Panc1 (cell line): ENCODE measurements at regions not wholly inside any gene's neighbourhood (a gene's known extent, or its start where the extent isn't known, plus 50 kb on each side); places are given as distances from the start of the nearest gene placed in this dataset.
A peak's percentile ranks its signal among the peaks of the same experiment; 100 is the strongest.
"Not testable (repeated sequence)": the region's sequence is repeated elsewhere in the genome, so short reads cannot be mapped to it uniquely, and the experiment has no call there.

Experiments
- ATAC-seq: fragments of 200-7000 bp; cut with Tn5 transposase; 2 replicates; pipeline ENCODE4 v1.9.1; 2020; ENCODE audit warnings: mild to moderate bottlenecking, moderate library complexity
- BruUV-seq: library from RNA; stranded (reverse); fragments of 400-500 nt; replicated peaks from 2 replicates; lab custom pipeline; 2021; lab: Mats Ljungman, UMichigan
- CTCF ChIA-PET: fragments of 300-600 bp; sonication (Branson Sonifier 250); formaldehyde crosslinking; loops from one replicate; lab custom pipeline; 2022; ENCODE audit warnings: antibody characterized with exemption; lab: Charles Lee
- POLR2A ChIA-PET: fragments of 300-600 bp; sonication (Branson Sonifier 250); formaldehyde crosslinking; loops from one replicate; lab custom pipeline; 2022; ENCODE audit warnings: antibody characterized with exemption; lab: Charles Lee
- DNase-seq: peaks from one replicate; pipeline ENCODE4 v3.0.0-alpha.2; 2010; ENCODE audit warnings: low read depth, low spot score
- H3K27ac ChIP-seq: 2 replicates; pipeline ENCODE4 v1.5.1; 2011; ENCODE audit warnings: mild to moderate bottlenecking, low read length, inconsistent platforms
- H3K27me3 ChIP-seq: fragments of 200-500 bp; sonication (Bioruptor generic); 2 replicates; pipeline ENCODE4 v1.6.0; 2014; ENCODE audit warnings: low read length, inconsistent platforms; ENCODE audit not compliant: control insufficient read depth, insufficient read depth
- H3K36me3 ChIP-seq: fragments of 200-500 bp; sonication (Bioruptor generic); 2 replicates; pipeline ENCODE4 v1.5.1; 2014; ENCODE audit warnings: inconsistent platforms, mild to moderate bottlenecking, low read length, moderate library complexity; ENCODE audit not compliant: control insufficient read depth, insufficient read depth
- H3K4me1 ChIP-seq: 2 replicates; pipeline ENCODE4 v1.5.1; 2011; ENCODE audit warnings: inconsistent platforms, mild to moderate bottlenecking, low read length, moderate library complexity; ENCODE audit not compliant: control insufficient read depth, insufficient read depth
- H3K4me3 ChIP-seq, 2 experiments: 2 replicates each; pipeline ENCODE4 v1.5.1; 2011 to 2012; ENCODE audit warnings: low read depth in 2 of 2, low read length in 2 of 2, mild to moderate bottlenecking in 2 of 2, inconsistent platforms in 1 of 2, moderate library complexity in 1 of 2
- H3K9me3 ChIP-seq: fragments of 200-500 bp; sonication (Bioruptor generic); 2 replicates; pipeline ENCODE4 v1.5.1; 2014; ENCODE audit warnings: low read depth, mild to moderate bottlenecking, inconsistent platforms, low read length, moderate library complexity; ENCODE audit not compliant: control insufficient read depth, insufficient read depth
- CTCF ChIP-seq: fragments of 450-650 bp; IDR thresholded peaks from 2 replicates; pipeline ENCODE4 v1.5.1; 2017; ENCODE audit warnings: mild to moderate bottlenecking
- POLR2AphosphoS5 ChIP-seq: IDR thresholded peaks from 2 replicates; pipeline ENCODE4 v1.6.1; 2012; ENCODE audit warnings: mild to moderate bottlenecking, low read depth, low read length, moderate library complexity
- REST ChIP-seq, 2 experiments: IDR thresholded peaks; 2 replicates each; pipeline ENCODE4 v1.6.1; 2011 to 2012; ENCODE audit warnings: low read depth in 2 of 2, control low read depth in 1 of 2, low read length in 1 of 2, mild to moderate bottlenecking in 1 of 2, moderate library complexity in 1 of 2; ENCODE audit not compliant: insufficient read depth in 1 of 2
- SIN3A ChIP-seq: IDR thresholded peaks from 2 replicates; pipeline ENCODE4 v1.6.1; 2012; ENCODE audit warnings: low read depth, mild to moderate bottlenecking, low read length, moderate library complexity, borderline replicate concordance; ENCODE audit not compliant: insufficient read depth
- TCF7L2 ChIP-seq: IDR thresholded peaks from 2 replicates; pipeline ENCODE4 v1.6.1; 2011; ENCODE audit warnings: mild to moderate bottlenecking, low read depth, low read length, inconsistent platforms
- in situ Hi-C: cut with HindIII; loops from 2 replicates; pipeline ENCODE4 v1.10.0; 2016; ENCODE audit warnings: low sequenced_read_pairs, low pct_unique_long_range_greater_than_20kb
- intact Hi-C: fragments of 100-400 bp; cut with micrococcal nuclease; formaldehyde crosslinking; loops from one replicate; pipeline ENCODE4 v1.10.0; 2022; ENCODE audit not compliant: unreplicated experiment

- in situ Hi-C loops (no loop called here), intact Hi-C loops (no loop called here)
- CTCF ChIA-PET: no interaction called here
Observed at GRCh38 chr7:102047-102711, 90.2 kb upstream of the FAM20C start.

GRCh38 chr7:102721-103120 lies 89.7 kb upstream of the FAM20C start:
- TF ChIP-seq REST (IDR thresholded peaks at IDR 0.05; ENCODE audit: insufficient read depth in 1 of 2, low read depth in 2 of 2, low read length in 1 of 2): no peak
- no peak for TF ChIP-seq CTCF
- TF ChIP-seq POLR2AphosphoS5: no peak
- TF ChIP-seq SIN3A: no peak
- no peak for TF ChIP-seq TCF7L2
- Histone ChIP-seq H3K4me1 (no peaks in the 10 kb centered on the region), H3K9me3 (no peaks in the 10 kb centered on the region), H3K36me3 (no peaks in the 10 kb centered on the region), H3K27me3 (peaks cover 5% of the 10 kb centered on the region; the same call in 1 of the 2 replicates), H3K27ac (no peak overlapping the region), H3K4me3 (no peak overlapping the region)
- CTCF ChIA-PET: no interaction called here
- no peak for DNase-seq
- ATAC-seq: no peak
- no TSS peak for BruUV-seq
- in situ Hi-C loops (no loop called here), intact Hi-C loops (no loop called here)
- POLR2A ChIA-PET: no interaction called here

More at GRCh38 chr7:102047-102711, 90.2 kb upstream of the FAM20C start:
- Histone ChIP-seq H3K4me3 (no peak overlapping the region), H3K27ac (no peak overlapping the region), H3K4me1 (no peaks in the 10 kb centered on the region), H3K9me3 (no peaks in the 10 kb centered on the region), H3K36me3 (no peaks in the 10 kb centered on the region), H3K27me3 (peaks cover 5% of the 10 kb centered on the region; the same call in 1 of the 2 replicates)
- no peak for TF ChIP-seq TCF7L2
- no TSS peak for BruUV-seq
- DNase-seq (no peak), ATAC-seq (peak; percentile 62)
- POLR2A ChIA-PET: no interaction called here

- BruUV-seq, CTCF ChIA-PET: not testable (repeated sequence)
Observed at GRCh38 chr7:103981-104380, 88.4 kb upstream of the FAM20C start.

More at GRCh38 chr7:103981-104380, 88.4 kb upstream of the FAM20C start:
- H3K9me3 ChIP-seq, H3K36me3 ChIP-seq, ATAC-seq, H3K27ac ChIP-seq, H3K4me3 ChIP-seq, H3K4me1 ChIP-seq, DNase-seq, POLR2A ChIA-PET, in situ Hi-C loops, intact Hi-C loops, H3K27me3 ChIP-seq: not testable (repeated sequence)
